ENCODE measurements at regions not wholly inside any gene's neighbourhood (a gene's known extent, or its start where the extent isn't known, plus 50 kb on each side); places are given as distances from the start of the nearest gene placed in this dataset.

- Histone ChIP-seq H2AFZ (ENCODE audit: low read length) (no peak overlapping the region), H3K79me2 (ENCODE audit: insufficient read depth, low read length) (no peaks in the 10 kb centered on the region), H3K4me2 (ENCODE audit: insufficient read depth, low read length) (no peak overlapping the region), H3K27me3 (ENCODE audit: insufficient read depth, low read length) (no peaks in the 10 kb centered on the region), H3K27ac (ENCODE audit: low read depth, low read length) (no peak overlapping the region), H4K20me1 (ENCODE audit: insufficient read depth, low read length) (no peaks in the 10 kb centered on the region), H3K9me3 (ENCODE audit: low read depth, low read length) (no peaks in the 10 kb centered on the region), H3K4me3 (ENCODE audit: insufficient read depth, low read length) (no peak overlapping the region), H3K4me1 (ENCODE audit: insufficient read depth, low read length) (peaks cover 1% of the 10 kb centered on the region), H3K36me3 (ENCODE audit: insufficient read depth, low read length) (no peaks in the 10 kb centered on the region)
- no peak for TF ChIP-seq CTCF (IDR thresholded peaks at IDR 0.05; ENCODE audit: extremely low read depth, low read depth, low read length)
- DNase-seq (ENCODE audit: insufficient read length, low spot score, missing footprints), result no peak
These were observed 262.6 kb upstream of the HS6ST1 start for GRCh38 chr2:128580988-128581848.

- H3K27ac ChIP-seq (ENCODE audit: low read depth, low read length), result no peak overlapping the region
- H3K4me2 ChIP-seq (ENCODE audit: insufficient read depth, low read length), result no peak overlapping the region
- H3K9me3 ChIP-seq (ENCODE audit: low read depth, low read length), result no peaks in the 10 kb centered on the region
- no peaks in the 10 kb centered on the region for H3K27me3 ChIP-seq (ENCODE audit: insufficient read depth, low read length)
- H4K20me1 ChIP-seq (ENCODE audit: insufficient read depth, low read length), result no peaks in the 10 kb centered on the region
- H3K4me1 ChIP-seq (ENCODE audit: insufficient read depth, low read length), result peaks cover 4% of the 10 kb centered on the region
- DNase-seq (ENCODE audit: insufficient read length, low spot score, missing footprints), result no peak
- TF ChIP-seq CTCF (IDR thresholded peaks at IDR 0.05; ENCODE audit: extremely low read depth, low read depth, low read length), result no peak
- H2AFZ ChIP-seq (ENCODE audit: low read length), result no peak overlapping the region
- H3K36me3 ChIP-seq (ENCODE audit: insufficient read depth, low read length), result no peaks in the 10 kb centered on the region
- H3K4me3 ChIP-seq (ENCODE audit: insufficient read depth, low read length), result no peak overlapping the region
- no peaks in the 10 kb centered on the region for H3K79me2 ChIP-seq (ENCODE audit: insufficient read depth, low read length)
These were observed 263.2 kb upstream of the HS6ST1 start for GRCh38 chr2:128581849-128582244.

GRCh38 chr2:128584296-128584890 is 265.7 kb upstream of the HS6ST1 start:
- TF ChIP-seq CTCF (IDR thresholded peaks at IDR 0.05; ENCODE audit: extremely low read depth, low read depth, low read length), result no peak
- no peaks in the 10 kb centered on the region for H3K9me3 ChIP-seq (ENCODE audit: low read depth, low read length)
- no peak overlapping the region for H2AFZ ChIP-seq (ENCODE audit: low read length)
- H4K20me1 ChIP-seq (ENCODE audit: insufficient read depth, low read length), result no peaks in the 10 kb centered on the region
- H3K4me1 ChIP-seq (ENCODE audit: insufficient read depth, low read length), result peaks cover 4% of the 10 kb centered on the region
- no peak overlapping the region for H3K27ac ChIP-seq (ENCODE audit: low read depth, low read length)
- no peak overlapping the region for H3K4me3 ChIP-seq (ENCODE audit: insufficient read depth, low read length)
- H3K27me3 ChIP-seq (ENCODE audit: insufficient read depth, low read length), result peaks cover 5% of the 10 kb centered on the region
- H3K79me2 ChIP-seq (ENCODE audit: insufficient read depth, low read length), result no peaks in the 10 kb centered on the region
- no peak for DNase-seq (ENCODE audit: insufficient read length, low spot score, missing footprints)
- no peak overlapping the region for H3K4me2 ChIP-seq (ENCODE audit: insufficient read depth, low read length)
- H3K36me3 ChIP-seq (ENCODE audit: insufficient read depth, low read length), result no peaks in the 10 kb centered on the region

- Histone ChIP-seq H4K20me1 (ENCODE audit: insufficient read depth, low read length) (no peaks in the 10 kb centered on the region), H3K4me1 (ENCODE audit: insufficient read depth, low read length) (peaks cover 4% of the 10 kb centered on the region), H3K4me2 (ENCODE audit: insufficient read depth, low read length) (no peak overlapping the region), H3K27ac (ENCODE audit: low read depth, low read length) (no peak overlapping the region), H3K9me3 (ENCODE audit: low read depth, low read length) (no peaks in the 10 kb centered on the region), H2AFZ (ENCODE audit: low read length) (no peak overlapping the region), H3K79me2 (ENCODE audit: insufficient read depth, low read length) (no peaks in the 10 kb centered on the region), H3K36me3 (ENCODE audit: insufficient read depth, low read length) (no peaks in the 10 kb centered on the region), H3K4me3 (ENCODE audit: insufficient read depth, low read length) (no peak overlapping the region), H3K27me3 (ENCODE audit: insufficient read depth, low read length) (peaks cover 5% of the 10 kb centered on the region)
- no peak for TF ChIP-seq CTCF (IDR thresholded peaks at IDR 0.05; ENCODE audit: extremely low read depth, low read depth, low read length)
- no peak for DNase-seq (ENCODE audit: insufficient read length, low spot score, missing footprints)
These were observed 267.0 kb upstream of the HS6ST1 start for GRCh38 chr2:128585706-128586105.
